HEK293 (cell line): ENCODE measurements at regions not wholly inside any gene's neighbourhood (a gene's known extent, or its start where the extent isn't known, plus 50 kb on each side); places are given as distances from the start of the nearest gene placed in this dataset.

Experiments used
- ZBTB17 ChIP-seq: fragments of 450-650 bp; formaldehyde crosslinking; IDR thresholded peaks from 2 replicates; pipeline ENCODE4 v1.5.1; 2016; ENCODE audit warnings: missing biosample characterization, missing genetic modification characterization
- ZNF112 ChIP-seq: fragments of 450-650 bp; formaldehyde crosslinking; IDR thresholded peaks from 2 replicates; pipeline ENCODE4 v1.5.0; 2017; ENCODE audit warnings: missing biosample characterization, missing genetic modification characterization
- ZNF121 ChIP-seq: fragments of 450-650 bp; formaldehyde crosslinking; IDR thresholded peaks from 2 replicates; pipeline ENCODE4 v1.5.1; 2016; ENCODE audit warnings: missing biosample characterization, missing genetic modification characterization
- ZNF174 ChIP-seq: fragments of 450-650 bp; formaldehyde crosslinking; IDR thresholded peaks from 2 replicates; pipeline ENCODE4 v1.5.0; 2017; ENCODE audit warnings: missing biosample characterization, mild to moderate bottlenecking, missing genetic modification characterization
- ZNF274 ChIP-seq, 2 experiments: fragments of 200-500 bp in 1 of 2; fragments of 450-650 bp in 1 of 2; sonication (Bioruptor generic) in 1 of 2; formaldehyde crosslinking in 1 of 2; IDR thresholded peaks; 2 replicates each; pipeline versions ENCODE4 v1.5.1 to v1.6.1; 2014 to 2016; ENCODE audit warnings: borderline replicate concordance in 1 of 2, inconsistent platforms in 1 of 2, low read length in 1 of 2, missing biosample characterization in 1 of 2, missing genetic modification characterization in 1 of 2
- TF ChIP-seq, protein P1 (sequence below): fragments of 450-650 bp; formaldehyde crosslinking; IDR thresholded peaks from 2 replicates; pipeline ENCODE4 v1.5.1; 2016; ENCODE audit warnings: missing biosample characterization, missing genetic modification characterization

DNA sequence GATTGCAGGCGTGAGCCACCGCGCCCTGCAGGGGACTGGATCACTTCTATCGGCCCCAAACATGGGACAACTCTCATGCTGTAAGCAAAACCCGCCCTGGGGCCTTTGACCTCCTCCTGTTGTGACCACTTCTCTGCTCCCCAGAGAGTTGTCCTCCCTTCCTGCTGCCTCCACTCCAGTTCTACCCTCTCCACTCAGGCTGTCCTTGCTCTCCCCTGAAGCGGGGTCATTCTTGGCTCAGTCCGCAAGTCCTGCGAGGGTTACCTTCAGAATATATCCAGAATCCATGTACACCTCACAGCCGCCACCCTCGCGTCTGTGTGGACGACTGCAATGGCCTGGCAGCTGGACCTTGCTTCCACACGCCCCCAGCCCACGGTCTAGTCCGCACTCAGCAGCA lies 273.7 kb downstream of the PBX3 start:
- TF ChIP-seq ZBTB17 = no peak
- no peak for TF ChIP-seq ZNF121 (tag by site-specific recombination)
- TF ChIP-seq, protein P1, sequence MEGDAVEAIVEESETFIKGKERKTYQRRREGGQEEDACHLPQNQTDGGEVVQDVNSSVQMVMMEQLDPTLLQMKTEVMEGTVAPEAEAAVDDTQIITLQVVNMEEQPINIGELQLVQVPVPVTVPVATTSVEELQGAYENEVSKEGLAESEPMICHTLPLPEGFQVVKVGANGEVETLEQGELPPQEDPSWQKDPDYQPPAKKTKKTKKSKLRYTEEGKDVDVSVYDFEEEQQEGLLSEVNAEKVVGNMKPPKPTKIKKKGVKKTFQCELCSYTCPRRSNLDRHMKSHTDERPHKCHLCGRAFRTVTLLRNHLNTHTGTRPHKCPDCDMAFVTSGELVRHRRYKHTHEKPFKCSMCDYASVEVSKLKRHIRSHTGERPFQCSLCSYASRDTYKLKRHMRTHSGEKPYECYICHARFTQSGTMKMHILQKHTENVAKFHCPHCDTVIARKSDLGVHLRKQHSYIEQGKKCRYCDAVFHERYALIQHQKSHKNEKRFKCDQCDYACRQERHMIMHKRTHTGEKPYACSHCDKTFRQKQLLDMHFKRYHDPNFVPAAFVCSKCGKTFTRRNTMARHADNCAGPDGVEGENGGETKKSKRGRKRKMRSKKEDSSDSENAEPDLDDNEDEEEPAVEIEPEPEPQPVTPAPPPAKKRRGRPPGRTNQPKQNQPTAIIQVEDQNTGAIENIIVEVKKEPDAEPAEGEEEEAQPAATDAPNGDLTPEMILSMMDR (tag by site-specific recombination) = no peak
- no peak for TF ChIP-seq ZNF112
- no peak for TF ChIP-seq ZNF174
- no peak for TF ChIP-seq ZNF274 (IDR thresholded peaks at IDR 0.05; ENCODE audit: low read length)
- TF ChIP-seq ZNF274 (tag by site-specific recombination; IDR thresholded peaks at IDR 0.05; ENCODE audit: borderline replicate concordance) = no peak
